GM21367 (cell line): ENCODE measurements at regions not wholly inside any gene's neighbourhood (a gene's known extent, or its start where the extent isn't known, plus 50 kb on each side); places are given as distances from the start of the nearest gene placed in this dataset.
"Not testable (repeated sequence)": the region's sequence is repeated elsewhere in the genome, so short reads cannot be mapped to it uniquely, and the experiment has no call there.

Experiments
- ATAC-seq: cut with Tn5 transposase; IDR thresholded peaks from one replicate; pipeline ENCODE4 v1.9.1; 2021; ENCODE audit not compliant: unreplicated experiment

DNA sequence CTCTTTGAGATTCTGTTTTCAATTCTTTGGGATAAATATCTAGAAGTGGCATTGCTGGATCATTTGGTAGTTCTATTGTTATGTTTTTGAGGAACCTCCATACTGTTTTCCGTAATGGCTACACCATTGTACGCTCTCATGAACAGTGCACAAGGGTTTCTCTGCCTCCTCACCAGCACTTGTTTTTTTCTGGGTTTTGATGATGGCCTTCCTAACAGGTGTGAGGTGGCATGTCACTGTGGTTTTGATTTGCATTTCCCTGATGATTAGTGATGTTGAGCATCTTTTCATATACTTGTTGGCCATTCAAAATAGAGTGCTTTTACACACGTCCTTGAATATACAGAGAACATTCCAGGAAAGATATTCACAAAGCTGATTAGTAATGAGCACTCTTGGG, 86.8 kb upstream of the ADORA2B start:
- not testable (repeated sequence) for ATAC-seq

DNA sequence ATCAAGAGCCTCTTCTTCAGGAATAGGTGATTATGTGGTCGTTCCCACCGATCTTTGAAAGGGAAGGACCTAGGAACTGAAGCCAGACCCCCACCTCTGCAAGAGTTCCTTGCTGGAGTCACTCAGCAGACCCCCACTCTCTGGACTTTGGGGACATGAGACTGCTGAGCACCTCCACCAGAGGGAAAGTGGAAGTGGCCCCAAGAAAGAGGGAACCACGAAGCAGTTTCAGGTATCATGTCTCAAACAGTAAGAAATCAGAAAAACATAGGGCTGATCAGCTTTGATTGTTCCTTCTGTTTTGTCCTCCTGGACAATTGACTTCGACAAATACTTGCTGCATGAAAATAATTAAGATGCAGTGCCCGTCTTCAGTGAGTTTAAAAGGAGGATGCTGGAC, 84.2 kb upstream of the ADORA2B start:
- ATAC-seq, result not testable (repeated sequence)

GRCh38 chr17:15864061-15864460, 80.9 kb upstream of the ADORA2B start:
- not testable (repeated sequence) for ATAC-seq

GRCh38 chr17:15864472-15864871, 80.5 kb upstream of the ADORA2B start:
- not testable (repeated sequence) for ATAC-seq

DNA sequence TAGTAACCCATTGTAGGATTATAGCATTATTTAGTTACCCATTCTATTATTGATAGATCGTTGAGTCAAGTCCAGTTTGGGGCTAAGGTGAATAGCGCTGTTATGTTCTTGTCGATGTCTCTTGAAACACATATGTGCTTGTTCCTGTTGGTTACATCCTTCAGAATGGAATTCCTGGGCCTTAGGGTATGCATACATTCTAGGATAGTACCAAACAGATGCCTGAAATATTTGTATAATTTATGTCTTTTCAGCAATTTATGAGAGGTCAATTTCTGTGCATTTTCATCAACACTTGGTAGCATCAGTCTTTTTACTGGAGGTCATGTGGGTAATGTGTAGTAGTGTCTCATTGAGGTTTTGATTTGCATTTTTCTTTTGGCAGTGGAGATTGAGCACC, 78.9 kb upstream of the ADORA2B start:
- not testable (repeated sequence) for ATAC-seq

GRCh38 chr17:15867331-15867730, 77.6 kb upstream of the ADORA2B start:
- not testable (repeated sequence) for ATAC-seq

DNA sequence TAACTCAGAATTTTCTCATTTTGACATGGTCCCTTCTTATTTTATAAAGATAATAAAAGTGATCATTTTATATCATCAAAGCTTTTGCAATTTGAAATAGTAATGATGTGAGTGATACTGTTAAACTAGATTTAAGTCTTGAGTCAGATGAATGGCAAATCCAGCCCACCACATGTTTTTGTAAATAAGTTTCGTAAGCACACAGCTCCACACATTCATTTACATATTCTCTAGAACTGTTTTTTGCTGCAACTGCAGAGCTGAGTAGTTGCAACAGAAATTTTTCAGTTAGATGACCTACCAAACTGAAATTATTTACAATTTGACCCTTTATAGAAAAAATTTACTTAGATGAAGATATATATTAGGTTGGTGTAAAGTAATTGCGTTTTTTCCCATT, 75.1 kb upstream of the ADORA2B start:
- ATAC-seq, result not testable (repeated sequence)

DNA sequence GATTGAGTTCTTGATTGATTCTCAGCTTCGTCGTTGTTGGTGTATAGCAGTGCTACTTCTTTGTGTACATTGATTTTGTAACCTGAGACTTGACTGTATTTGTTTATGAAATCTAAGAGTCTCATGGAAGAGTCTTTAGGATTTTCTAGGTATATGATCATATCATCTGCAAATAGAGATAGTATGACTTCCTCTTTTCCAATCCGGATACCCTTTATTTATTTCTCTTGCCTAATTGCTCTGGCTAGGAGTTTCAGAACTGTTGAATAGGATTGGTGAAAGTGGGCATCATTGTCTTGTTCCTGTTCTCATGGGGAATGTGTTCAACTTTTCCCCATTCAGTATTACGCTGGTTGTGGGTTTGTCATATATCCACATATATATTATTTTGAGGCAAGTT, 72.3 kb upstream of the ADORA2B start:
- not testable (repeated sequence) for ATAC-seq

DNA sequence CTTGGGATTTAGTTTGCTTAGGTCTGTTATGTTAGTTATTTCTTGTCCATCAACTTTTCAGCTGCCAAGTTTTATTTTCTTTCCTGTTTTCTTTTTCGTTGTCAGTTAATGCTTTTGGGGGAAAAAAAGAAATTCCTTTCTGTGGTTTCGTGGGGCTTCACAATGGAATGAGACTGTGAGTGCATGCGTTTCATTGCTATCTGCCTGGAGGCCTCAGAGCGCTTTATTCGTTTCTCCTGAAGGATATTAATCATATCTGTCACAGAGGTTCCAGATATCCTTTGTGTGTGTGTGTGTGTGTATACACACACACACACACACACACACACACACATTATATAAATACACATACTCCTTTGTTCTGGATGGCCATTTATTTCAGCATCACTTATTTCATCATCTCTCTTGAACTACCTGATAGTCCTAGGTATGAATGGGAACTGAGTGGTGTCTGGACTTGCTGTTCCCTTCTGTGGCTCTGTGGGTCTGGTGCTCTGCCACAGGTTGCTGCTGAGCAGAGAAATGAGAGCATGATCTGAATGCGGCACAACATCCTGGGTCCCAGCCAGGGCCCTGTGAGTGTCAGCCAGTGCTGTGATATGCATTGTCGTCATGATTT, 66.9 kb upstream of the ADORA2B start:
- not testable (repeated sequence) for ATAC-seq

- ATAC-seq, result no peak
These were observed 62.7 kb upstream of the ADORA2B start for GRCh38 chr17:15882058-15882720.

DNA sequence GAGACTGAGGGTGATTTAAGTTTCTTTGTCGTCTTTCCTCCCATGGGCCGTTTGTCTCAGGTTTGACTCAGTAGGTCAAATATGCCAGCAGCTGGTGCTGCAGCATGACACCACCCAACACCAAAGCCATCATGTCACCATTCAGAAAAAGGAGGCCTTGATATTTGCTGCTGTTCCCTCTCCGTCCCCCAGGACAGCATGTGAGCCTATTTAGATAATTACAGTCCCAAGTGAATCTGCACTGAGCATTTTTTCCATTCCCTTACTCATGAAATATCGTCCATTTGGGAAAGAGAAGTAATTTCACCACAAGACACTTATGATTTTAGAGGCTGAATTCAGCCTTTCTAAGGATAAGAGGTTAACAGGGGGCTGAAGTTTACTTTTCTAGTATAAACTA, 62.2 kb upstream of the ADORA2B start:
- ATAC-seq, result no peak

- ATAC-seq, result no peak
These were observed 61.3 kb upstream of the ADORA2B start for GRCh38 chr17:15883617-15884111.

DNA sequence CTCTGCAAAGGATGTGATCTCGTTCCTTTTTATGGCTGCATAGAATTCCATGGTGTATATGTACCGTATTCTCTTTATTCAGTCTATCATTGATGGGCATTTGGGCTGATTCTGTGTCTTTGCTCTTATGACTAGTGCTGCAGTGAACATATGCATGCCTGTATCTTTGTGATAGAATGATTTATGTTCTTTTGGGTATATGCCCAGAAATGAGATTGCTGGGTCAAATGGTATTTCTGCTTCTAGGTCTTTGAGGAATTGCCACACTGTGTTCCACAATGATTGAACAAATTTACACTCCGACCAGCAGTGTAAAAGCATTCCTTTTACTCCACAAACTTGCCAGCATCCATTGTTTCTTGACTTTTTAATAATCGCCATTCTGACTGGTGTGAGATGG, 60.2 kb upstream of the ADORA2B start:
- no peak for ATAC-seq

DNA sequence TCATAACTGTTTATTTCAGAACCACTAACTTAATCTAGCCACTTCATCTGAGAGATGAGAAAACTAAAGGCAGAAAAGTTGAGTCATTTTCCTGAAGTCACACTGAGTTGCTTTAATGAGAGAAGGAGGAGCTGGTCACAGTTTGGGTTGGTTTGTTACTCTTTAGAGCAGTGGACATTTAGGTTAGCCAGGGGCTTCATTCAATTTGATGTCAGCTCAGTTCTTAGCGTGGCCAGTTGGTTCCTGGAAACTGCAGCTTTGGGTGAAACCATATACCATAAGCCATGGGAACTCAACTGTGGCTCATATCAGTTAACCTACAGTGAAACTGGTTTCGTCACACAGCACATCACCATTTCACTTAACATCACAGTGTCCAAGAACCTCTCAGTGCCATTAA, 59.2 kb upstream of the ADORA2B start:
- no peak for ATAC-seq

GRCh38 chr17:15886221-15886620, 58.7 kb upstream of the ADORA2B start:
- ATAC-seq, result no peak

DNA sequence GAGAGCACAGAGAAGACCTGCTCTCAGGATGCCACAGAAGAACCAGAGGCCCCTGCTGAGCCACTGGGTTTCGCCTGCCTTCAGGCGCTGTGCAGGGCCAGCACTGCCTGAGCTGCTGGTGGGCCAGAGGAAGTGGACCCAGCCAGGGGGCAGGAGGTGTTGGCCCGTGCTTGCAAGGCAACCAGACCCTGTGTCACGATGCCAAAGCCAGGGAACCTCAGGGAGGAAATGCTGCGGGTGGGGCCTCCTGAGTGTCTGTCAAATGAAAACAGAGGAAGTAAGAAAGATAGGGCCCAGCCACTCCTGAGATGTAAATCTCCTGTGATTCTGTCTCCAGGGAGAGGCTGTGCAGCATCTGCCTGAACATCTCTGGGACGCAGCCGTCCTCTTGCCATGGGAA, 58.1 kb upstream of the ADORA2B start:
- ATAC-seq, result no peak

- no peak for ATAC-seq
These were observed 56.5 kb upstream of the ADORA2B start for GRCh38 chr17:15888436-15888835.

DNA sequence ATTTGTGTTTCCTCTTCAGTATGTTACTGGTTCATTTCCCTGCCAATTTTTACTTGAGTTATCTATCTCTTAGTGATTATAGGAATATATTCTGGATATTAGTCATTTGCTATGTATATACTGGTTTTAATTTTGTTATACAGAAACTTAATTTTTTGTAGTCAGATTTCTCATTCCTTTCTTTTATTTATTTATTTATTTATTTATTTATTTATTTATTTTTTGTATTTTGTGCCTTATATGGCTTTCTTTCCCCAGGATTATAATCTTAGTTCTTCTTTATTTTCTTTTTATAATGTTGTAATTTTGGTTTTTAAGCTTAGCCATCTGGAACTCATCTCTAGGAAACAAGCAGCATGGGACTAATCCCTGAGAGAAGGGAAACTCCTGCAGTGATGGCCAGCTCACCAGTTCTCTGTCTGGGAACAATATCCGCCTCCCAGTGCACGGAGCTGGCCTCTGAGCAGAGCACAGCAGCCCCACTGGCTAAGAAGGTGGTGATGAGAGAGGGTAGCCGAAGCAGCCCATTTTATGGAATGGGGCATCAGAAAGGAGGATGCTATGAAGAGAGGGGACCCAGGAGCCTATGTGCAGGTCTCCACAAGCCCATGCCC, 54.5 kb upstream of the ADORA2B start:
- no peak for ATAC-seq

- ATAC-seq, result no peak
These were observed 53.6 kb upstream of the ADORA2B start for GRCh38 chr17:15891318-15891717.

DNA sequence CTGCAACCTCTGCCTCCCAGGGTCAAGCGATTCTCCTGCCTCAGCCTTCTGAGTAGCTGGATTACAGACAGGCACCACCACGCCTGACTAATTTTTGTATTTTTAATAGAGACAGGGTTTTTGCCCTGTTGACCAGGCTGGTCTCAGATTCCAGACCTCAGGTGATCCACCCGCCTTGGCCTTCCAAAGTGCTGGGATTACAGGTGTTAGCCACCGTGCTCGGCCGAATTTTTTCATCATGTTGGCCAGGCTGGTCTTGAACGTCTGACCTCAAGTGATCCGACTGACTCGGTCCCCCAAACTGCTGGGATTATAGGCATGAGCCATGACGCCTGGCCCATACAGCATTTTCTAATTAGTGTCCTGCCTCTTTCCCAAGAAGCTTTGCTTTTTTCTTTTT, 52.7 kb upstream of the ADORA2B start:
- ATAC-seq, result no peak

GRCh38 chr17:15892731-15893657, 51.9 kb upstream of the ADORA2B start:
- no peak for ATAC-seq
